ENCODE measurements at regions not wholly inside any gene's neighbourhood (a gene's known extent, or its start where the extent isn't known, plus 50 kb on each side); places are given as distances from the start of the nearest gene placed in this dataset.

DNA sequence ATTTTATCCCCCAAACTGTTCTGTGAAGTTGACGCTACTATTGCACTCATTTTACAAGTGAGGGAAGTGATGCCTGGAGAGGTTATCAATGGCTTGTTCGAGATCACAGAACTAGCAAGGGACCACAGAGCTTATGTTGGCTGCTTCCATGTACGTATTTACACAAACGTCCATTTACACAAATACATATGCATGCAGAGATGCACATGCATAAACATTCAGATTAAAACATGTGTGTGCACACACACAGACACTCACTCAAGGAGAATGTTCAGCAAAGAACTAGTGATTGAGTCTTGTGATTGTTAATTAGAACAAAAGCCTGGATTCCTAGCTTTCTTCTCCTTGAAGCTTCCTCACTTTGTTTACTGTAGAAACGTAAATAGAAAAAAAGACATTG lies 321.5 kb upstream of the CHD6 start:
- no peak for DNase-seq

DNA sequence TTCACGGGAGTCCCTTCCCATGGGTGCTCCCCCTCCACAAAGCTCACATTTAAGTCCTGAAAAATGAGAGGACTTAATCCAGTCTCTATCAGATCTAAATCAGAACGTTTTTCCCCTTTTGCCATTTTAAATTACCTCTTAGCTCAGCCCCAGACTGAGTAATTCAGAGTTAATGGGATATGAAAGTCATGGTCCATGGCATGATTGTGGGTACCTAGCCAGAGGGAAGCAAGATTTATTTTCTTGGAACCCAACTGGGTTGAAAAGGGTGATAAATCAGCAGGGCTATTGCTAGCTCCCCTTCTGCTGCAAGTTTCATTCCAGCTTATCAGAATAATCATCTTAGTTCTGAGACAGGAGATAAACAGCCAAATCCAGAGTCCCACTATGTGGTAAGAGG lies 320.2 kb upstream of the CHD6 start:
- DNase-seq: no peak

DNA sequence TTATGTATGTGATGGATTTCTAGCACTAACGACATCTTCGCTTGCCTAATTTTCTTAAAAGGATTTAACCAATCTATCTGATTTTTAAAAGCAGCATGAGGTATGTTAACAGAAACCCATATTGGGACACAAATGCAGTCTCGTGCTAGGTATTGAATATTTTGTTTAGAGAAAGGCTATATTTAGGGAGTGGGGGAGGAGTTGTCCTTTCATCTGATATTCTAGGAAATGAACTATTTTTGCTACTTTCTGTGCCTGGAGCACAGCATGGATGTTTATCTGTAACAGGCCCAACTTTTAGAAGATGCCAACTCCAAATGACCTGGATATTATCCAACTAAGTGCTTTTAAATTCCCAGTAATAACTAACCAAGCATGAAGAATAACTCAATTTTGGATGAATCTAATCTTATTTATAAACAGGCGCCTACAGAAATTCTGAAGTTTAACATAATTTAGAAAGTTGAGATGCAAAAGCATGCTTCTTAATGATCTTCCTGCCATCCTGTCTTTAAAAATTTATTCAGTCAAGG lies 317.1 kb upstream of the CHD6 start:
- DNase-seq: no peak

DNA sequence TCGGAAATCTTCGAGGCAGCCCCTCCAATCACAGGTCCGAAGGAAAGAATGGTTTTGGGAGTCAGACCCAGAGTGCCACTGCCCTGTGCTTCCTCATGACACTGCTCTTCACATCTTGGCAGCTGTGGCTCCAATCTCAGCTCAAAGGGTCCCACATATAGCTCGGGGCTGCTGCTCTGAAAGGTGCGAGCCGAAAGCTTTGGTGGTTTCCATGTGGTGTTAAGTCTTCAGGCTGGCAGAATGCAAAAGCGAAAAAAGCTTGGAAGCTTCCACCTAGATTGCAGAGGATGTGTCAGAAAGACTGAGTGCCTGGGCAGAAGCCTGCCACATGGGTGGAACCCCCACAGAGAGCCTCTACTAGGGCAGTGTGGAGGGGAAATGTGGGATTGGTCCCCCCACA lies 314.3 kb upstream of the CHD6 start:
- no peak for DNase-seq

DNA sequence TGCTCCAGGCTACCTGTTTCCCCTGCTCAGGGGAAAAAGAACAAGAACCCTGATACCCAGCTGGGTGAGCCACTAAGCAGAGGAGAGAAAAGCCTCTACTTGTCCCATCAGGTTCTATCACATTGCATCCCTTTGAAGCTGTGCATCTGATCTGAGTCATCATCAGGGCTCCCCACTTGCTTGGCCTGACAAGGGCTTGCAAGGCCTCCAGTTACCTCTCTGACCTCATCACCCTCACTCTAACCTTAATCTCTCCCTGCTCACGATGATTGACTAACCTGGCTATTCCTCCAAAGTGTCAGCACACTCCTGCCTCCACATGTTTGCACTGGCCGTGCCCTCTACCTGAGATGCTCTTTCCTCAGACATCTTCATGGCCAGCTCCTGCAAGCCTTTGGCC lies 309.5 kb upstream of the CHD6 start:
- DNase-seq: no peak

DNA sequence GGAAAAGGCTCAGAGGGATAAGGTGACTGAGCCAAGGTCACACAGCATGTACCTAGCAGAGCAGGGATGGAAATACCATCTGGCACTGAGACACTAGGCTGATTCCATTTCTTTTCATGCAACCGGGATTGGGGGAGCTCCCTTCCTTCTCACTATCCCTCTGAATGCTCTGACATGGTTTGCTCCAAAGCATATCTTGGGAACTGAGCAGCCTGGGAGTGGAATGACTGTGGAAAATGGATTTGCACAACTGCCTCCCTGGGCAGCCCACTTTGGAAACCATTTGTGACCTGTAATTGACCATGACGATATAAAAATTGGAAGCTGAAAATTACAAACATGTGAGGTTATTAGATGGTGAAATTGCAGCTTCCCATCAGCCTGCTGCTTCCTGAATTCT lies 309.0 kb upstream of the CHD6 start:
- no peak for DNase-seq

DNA sequence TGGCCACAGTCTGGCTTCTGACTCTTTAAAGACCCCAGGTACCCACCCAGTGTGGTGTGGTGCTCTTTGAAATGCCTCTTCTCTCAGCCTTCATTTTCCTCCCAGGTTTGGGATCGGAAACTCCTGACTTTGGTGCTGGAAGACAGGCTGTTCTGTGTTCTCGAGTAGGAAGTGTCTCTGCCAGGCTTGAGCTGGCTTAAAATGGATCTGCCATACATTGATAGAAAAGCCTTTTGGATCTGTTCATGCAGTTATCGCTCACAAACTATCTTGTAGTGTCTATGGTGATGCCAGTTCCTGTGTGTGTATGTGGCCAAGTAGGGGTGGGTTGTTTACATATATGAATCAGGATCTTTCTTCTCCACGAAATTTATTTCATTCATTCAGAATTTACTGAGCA lies 307.3 kb upstream of the CHD6 start:
- DNase-seq: no peak

DNA sequence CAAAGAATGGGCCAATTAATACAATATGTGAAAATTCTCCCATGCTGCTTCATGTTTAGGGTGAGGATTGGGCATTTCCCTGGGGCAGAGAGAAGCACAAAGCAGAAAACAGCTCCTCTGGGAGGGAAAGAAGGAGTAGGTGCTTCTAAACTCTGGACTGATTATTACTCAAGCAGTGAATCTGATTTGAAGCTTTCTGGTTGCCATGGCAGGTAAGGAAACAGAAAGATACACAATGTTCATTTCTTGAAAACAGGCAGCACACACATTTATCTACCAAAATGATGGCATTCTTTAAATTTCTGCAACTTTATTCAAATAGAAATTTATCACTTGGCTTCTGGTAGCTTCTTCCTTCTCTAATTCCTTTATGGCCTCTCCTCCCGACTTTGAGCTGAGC lies 305.4 kb upstream of the CHD6 start:
- DNase-seq: no peak

DNA sequence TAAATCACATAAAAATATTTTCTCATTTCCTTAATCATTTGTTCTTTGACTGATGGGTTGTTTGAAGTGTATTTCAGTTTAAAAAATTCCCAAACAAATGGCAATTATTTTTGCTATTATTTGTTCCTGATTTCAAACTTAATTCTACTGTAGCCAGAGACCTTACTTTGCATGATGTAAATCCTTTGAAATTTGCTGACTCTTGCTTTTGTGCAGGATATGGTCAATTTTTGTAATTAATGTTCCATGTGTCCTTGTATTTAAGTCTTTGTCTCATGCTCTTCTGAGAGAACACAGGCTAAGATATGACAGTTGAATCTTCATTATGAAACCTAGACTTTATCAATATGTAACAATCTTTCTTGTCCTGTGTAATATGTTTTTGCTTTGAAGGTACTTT lies 295.0 kb upstream of the CHD6 start:
- no peak for DNase-seq

DNA sequence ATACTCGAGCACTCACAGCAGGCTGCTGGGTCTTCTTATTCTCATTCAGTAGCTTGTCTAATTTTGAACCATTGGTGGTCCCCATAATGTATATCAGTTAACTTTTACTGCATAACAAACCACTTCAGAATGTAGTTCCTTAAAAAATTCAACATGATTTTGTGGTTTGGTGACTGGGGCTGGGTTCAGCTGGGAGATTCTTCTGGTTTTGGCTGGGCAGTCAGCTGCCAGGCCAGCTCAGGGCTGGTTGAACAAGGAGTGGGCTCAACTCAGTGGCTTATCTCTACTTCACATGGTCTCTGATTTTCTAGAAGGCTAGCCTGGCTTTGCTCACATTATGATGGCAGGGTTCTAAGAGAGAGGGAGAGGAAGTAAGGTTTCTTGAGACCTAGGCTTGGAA lies 292.4 kb upstream of the CHD6 start:
- no peak for DNase-seq

DNA sequence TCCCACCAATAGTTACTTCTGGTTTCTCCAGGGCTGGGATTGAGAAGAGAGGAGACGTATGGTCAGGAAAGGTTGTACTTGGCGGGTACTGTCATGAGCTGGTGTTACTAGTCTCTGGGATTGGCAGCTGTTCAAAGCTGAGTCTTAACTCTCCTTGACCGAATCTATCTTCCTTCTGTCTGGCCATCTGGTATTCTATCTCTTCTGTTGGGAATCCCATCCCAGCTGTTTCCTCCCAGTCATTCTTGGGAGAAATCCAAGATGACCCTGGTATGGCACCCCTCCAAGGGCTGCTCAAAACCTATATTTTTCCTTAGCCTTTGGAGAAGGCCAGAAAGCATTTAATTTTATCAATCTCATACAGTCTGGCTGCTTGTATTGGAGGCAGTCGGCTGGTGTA lies 287.0 kb upstream of the CHD6 start:
- no peak for DNase-seq

DNA sequence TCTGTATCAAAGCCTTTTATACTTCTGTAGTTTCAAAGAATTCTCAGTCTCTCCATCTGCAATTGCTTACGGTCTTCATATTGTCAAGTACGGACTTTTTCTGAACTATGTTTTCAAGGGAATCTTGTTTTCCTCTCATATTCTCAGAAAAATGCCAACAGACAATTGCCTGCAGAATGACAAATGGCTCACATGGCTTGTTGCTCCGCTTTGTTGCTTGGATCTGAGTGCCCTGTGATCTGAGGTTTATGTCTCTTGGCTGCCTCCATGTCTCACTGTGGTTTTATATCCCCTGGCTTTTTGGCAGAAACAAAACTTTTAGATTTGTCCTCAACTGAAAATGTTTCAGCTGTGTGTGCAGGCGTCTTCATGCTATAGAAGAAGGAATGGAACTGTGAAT lies 285.4 kb upstream of the CHD6 start:
- no peak for DNase-seq

DNA sequence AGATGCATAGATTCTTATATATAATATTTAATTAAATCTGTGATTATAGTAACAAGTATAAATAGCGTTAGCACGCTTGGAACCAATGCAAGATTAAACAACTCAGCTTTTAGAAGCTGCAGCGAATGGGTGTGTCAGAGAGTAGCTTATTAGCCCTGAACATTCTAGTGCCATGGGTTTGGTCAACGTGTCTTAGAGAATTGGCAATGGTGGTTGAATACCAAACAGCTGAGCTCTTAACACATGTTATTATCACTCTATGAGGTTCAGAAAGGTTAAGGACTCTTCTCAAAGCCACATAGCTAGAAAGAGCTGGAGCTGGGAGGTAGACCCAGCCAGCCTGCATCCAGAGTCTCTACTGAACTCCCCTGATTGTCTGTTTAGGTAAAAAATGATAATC lies 284.2 kb upstream of the CHD6 start:
- DNase-seq: no peak

DNA sequence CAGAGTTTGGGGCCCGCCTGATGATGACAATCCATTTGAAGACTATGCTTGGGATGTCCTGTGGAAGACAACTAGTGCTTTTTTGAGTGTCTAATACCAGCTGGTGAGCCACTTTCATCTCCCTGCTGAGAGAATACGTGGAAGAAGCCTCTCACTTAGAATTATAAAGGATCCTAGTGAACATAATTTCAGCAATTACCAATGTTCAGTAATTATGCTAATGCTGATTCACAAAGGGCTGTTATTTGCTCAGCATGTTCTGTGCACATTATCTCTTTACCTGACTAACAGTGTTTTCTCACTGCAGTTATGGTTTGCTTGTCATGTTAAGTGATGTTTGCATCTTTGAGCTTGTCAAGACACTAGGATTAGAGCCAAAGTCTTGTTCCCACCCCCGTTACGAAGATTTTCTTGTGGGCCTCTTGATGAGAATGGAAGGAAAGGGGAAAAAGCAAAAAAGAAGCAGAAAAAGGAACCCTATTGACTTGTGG lies 282.1 kb upstream of the CHD6 start:
- no peak for DNase-seq

DNA sequence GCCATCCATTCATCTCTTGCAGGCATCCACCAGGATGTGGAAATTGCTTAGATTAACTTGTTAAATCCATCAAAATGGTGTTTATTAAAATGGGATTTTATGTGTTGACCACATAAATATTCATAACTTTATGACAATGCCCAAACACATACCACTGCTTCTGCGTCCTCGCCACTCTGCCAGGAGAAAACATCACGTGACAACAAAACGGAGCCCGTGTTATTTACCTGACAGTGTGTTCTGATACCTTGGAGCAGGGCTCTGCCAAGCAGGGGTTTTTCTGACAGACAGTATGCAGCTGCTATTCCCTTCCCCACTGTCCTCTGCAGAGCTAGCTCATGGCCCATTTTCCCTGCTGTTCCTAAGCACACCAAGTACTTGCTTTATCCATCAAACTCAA lies 279.5 kb upstream of the CHD6 start:
- DNase-seq: no peak

DNA sequence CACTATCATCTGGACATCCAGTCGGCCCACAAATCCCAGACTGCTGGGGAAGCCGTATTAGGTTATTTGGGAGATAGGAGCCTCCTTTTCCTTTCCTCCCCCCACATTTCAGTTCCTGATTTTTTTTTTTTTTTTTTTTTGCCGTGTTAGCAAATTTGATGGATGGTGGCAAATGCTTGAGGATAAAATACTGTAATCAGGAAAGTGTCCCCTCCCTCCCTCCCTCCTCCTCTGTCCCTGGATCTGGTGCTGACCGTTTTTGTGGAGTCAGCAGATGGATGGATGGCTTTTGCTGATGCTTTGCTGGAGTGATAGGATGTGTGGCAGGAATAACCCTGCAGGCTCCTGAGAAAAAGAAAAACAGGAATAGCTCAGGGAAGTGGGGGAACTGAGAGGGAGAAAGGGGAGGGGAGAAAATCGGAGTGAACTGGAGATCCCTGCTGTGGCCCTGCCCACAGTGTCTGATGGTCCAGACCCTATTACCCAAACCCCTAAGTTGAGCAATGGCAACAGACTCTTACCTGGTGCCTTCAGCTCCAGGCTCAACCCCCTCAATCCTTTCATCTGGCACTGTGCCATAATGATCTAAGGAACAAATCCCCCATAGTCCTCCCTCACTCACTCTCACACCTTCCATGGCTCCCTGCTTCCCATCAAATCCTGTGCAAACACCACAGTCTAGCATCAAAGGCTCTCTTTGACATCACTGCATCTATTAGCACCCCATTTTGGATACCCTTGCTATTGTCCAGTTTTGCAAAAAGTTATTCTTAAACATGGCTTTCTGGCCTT lies 277.3 kb upstream of the CHD6 start:
- no peak for DNase-seq

DNA sequence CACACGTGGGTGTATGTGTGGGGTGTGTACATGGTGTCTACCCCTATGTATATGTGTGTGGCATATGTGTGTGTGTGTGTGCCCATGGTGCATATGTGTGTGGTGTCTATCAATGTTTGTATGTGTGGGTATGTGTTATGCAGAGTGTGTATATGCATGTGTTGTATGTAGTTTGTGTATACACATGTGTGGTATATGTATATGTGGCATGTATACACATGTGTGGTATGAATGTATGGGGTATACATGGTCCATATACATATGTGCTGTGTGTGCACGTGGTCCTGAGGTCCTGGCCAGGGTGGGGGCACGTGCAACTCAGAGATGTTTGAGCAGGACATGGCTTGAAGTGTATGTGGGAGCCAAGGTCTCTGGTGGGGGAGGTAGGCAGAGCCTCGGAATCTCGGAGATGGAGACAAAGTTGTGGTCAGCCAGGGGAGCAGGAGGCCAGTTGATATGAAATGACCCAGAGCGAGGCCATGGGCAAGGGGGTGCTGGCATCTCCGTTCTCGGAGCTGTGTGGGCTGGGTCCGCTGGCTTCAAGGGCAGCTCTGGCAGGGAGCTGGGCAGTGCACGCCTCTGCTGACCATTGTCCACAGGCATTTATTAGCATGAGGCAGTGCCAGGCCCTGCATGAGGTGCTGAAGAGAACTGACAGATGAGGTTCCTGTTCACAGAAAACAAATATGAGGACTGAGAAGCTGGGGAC lies 276.2 kb upstream of the CHD6 start:
- no peak for DNase-seq

DNA sequence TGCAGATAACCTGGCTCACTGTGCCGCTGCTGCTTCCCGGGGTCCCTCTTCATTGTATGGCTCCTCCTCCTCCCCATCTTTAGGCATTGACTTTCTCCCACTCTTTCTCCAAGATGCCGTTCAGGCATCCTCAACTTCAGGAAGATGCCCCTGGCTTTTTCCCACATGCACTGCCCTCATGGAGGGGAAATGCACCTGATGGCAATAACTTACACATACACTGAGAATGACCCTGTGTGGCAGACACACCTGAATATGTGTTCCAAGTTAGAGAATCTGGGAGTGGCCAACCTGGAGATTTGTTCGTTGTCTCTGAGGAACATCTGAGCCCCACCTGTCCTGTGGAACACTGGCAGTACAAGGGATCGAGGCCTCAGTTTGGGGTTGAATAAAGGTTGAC lies 273.9 kb upstream of the CHD6 start:
- no peak for DNase-seq

DNA sequence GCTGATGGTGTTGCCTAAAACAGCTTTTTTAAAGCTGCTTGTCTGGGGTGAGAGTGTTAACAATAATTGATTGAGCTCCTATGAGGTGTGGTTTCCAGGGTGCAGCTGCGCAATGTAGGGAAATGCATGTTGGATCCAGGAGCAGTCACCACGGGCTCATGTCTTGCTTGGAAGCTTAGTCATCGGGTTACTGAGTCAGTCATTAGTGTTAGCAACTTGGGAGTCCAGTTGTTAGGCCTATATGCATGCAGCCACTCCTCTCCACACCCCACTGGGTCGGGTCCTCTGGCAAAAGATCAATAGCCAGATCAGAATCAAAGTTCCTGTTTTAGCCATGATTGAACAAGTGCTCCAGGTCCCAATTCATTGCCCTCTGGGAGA lies 271.7 kb upstream of the CHD6 start:
- no peak for DNase-seq

DNA sequence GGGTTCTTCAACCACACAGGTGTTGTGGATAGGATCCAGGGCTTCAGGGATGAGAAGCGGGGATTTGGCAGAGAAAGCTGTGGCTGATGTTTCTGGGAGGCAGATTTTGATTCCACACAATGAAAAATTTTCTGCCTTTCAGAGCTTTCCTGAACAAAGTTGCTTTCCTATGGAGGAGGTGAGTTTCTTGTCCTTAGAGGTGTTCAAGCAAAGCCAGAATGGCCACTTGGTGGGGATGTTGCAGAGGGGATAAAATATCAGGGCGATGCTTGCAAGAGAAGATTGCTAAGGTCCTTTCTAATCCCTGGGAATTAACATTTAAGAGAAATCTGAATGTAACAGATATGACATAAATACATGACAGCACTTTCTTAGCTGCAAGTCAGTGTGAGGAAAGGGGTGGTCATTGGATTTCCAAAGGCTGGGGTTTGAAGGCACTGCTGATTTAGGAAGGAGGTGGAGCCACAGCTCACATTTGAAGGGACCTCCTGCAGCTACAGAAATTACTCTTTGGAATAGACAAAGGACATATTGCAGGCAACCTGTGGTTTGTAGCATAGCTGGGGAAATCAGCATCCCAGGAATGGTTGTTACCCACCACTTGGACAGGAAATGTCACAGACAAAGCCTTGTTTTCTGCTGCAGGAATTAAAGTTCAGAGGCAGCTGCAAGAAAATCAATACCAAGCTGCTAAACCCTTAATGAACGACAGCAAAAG lies 271.1 kb upstream of the CHD6 start:
- no peak for DNase-seq

DNA sequence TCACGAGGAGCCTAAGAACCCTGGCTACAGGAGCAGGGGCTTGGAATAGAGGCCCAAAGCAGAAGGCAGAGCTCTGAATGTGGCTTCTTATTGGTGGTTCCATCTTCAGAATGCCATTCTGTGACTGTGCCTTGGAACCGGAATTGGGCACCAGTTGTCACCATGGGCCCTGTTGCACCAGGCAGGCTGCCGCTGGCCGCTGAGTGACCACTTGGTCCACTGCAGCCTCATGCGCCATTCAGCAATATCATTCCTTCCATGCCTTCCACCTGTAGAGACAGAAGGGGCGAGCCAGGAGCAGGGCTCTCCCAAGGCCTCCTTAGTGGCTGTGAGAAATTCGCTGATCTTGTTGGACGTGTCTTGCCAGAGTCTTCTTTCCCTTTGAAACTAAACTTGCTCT lies 270.3 kb upstream of the CHD6 start:
- DNase-seq: no peak

DNA sequence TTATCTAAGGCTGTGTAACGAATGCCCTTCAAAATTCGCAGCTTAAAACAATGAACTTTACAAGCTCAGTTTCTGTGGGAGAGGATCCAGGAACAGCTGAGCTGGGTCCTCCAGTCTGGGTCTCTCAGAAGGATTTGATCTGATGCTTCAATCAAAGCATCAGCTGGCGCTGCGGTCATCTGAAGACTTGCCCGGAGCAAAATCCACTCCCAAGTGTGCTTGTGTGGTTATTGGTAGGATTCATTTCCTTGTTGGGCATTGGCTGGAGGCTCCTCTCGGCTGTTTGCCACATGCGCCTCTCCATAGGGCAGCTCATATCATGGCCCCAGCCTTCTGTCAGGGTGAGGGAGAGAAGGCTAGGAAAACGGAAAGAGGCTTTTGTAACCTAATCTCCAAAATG lies 269.3 kb upstream of the CHD6 start:
- no peak for DNase-seq

DNA sequence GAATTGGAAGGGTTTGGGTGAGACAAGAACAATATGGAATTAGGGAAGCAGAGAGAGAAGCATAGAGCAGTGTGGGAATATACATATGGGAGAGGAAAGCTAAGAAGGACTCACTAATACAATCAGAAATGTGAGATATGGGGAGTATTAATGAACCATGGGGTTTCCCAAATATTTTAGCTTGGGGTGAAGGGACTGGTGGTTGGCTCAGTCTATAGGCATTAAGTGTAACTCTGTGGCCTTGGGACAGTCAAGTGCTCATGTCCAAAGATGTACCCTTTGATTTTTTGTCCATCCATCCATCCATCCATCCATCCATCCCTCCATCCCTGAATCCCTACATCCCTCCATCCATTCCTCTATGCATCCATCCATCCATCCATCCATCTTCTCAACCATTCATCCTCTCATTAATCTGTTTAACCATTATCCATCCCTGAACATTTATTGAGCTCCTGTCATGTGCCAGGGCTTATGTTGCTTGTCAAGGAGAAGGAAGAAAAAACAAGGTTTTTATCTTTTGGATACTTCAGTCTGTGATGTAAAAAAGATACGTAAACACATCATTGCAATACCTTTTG lies 263.4 kb upstream of the CHD6 start:
- no peak for DNase-seq
